ENCODE measurements at regions not wholly inside any gene's neighbourhood (a gene's known extent, or its start where the extent isn't known, plus 50 kb on each side); places are given as distances from the start of the nearest gene placed in this dataset.

DNA sequence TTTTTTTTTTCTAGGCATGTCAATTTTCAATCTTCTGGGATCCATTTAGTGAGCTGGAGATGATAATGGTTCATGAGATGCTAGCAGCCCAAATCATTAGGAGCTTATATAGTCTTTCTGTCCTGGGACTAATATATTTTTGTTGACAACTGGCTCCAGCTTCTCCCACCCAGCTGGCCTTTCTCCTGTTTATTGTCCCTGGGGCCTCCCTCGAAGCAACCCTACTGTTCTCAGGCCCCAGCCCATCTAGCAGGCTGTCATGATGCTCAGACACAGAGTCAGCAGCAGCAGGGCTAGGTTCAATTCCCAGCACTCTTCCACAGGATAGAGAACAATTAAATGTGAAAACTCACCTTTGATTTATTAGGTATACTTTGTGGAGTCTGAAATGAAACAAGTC is 127.6 kb upstream of the MID1 start:
- H3K36me3 ChIP-seq (ENCODE audit: insufficient read depth, low read length): no peaks in the 10 kb centered on the region

DNA sequence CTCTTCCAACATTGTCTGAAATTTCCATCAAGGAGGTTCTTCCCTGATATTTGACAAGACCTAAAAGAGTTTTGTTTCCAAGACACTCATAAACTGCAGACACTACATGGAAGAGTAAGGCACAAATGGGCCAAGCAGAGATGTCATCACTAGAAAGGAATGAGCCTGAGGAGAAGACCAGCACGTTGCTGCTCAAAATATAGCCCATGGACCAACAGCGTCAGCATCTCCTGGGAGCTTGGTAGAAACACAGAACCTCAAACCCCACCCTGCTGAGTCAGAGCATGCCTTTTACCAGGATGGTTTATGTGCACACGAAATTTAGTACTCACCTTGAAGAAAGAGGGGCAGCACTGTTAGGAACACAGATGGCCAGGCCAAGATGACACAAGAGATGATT is 128.7 kb upstream of the MID1 start:
- H3K36me3 ChIP-seq (ENCODE audit: insufficient read depth, low read length): no peaks in the 10 kb centered on the region
- no peak overlapping the region for H3K4me3 ChIP-seq (ENCODE audit: low read length, poor library complexity, severe bottlenecking)
- H3K4me1 ChIP-seq (ENCODE audit: insufficient read depth, low read length, poor library complexity, severe bottlenecking): no peaks in the 10 kb centered on the region
- TF ChIP-seq, protein P1, sequence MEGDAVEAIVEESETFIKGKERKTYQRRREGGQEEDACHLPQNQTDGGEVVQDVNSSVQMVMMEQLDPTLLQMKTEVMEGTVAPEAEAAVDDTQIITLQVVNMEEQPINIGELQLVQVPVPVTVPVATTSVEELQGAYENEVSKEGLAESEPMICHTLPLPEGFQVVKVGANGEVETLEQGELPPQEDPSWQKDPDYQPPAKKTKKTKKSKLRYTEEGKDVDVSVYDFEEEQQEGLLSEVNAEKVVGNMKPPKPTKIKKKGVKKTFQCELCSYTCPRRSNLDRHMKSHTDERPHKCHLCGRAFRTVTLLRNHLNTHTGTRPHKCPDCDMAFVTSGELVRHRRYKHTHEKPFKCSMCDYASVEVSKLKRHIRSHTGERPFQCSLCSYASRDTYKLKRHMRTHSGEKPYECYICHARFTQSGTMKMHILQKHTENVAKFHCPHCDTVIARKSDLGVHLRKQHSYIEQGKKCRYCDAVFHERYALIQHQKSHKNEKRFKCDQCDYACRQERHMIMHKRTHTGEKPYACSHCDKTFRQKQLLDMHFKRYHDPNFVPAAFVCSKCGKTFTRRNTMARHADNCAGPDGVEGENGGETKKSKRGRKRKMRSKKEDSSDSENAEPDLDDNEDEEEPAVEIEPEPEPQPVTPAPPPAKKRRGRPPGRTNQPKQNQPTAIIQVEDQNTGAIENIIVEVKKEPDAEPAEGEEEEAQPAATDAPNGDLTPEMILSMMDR (conservative IDR thresholded peaks at IDR 0.05; ENCODE audit: low read length): no peak
- no peak for TF ChIP-seq EZH2phosphoT487 (IDR thresholded peaks at IDR 0.05; ENCODE audit: borderline replicate concordance)
- no peaks in the 10 kb centered on the region for H3K27me3 ChIP-seq (ENCODE audit: insufficient read depth, low read length, poor library complexity, severe bottlenecking)
- H2AFZ ChIP-seq (ENCODE audit: low read length): no peak overlapping the region
- no peaks in the 10 kb centered on the region for H3F3A ChIP-seq (ENCODE audit: low read depth)
- no peak overlapping the region for H3K9ac ChIP-seq (ENCODE audit: low read depth, low read length, poor library complexity, severe bottlenecking)
- no peaks in the 10 kb centered on the region for H3K79me2 ChIP-seq (ENCODE audit: insufficient read depth, low read length)
- H3K9me2 ChIP-seq (replicated peaks; ENCODE audit: low read depth, low read length): no peaks in the 10 kb centered on the region
- H4K20me1 ChIP-seq (ENCODE audit: insufficient read depth, low read length, poor library complexity, severe bottlenecking): no peaks in the 10 kb centered on the region
- H3K9me3 ChIP-seq (ENCODE audit: insufficient read depth, low read depth, low read length): no peaks in the 10 kb centered on the region
- no peak overlapping the region for H3K4me2 ChIP-seq (ENCODE audit: low read depth, low read length, poor library complexity, severe bottlenecking)

More for the DNA sequence above, 127.6 kb upstream of the MID1 start:
- Histone ChIP-seq H3K27me3 (ENCODE audit: insufficient read depth, low read length, poor library complexity, severe bottlenecking) (no peaks in the 10 kb centered on the region), H3K4me1 (ENCODE audit: insufficient read depth, low read length, poor library complexity, severe bottlenecking) (no peaks in the 10 kb centered on the region), H3F3A (ENCODE audit: low read depth) (no peaks in the 10 kb centered on the region), H2AFZ (ENCODE audit: low read length) (no peak overlapping the region), H3K4me3 (ENCODE audit: low read length, poor library complexity, severe bottlenecking) (no peak overlapping the region), H4K20me1 (ENCODE audit: insufficient read depth, low read length, poor library complexity, severe bottlenecking) (no peaks in the 10 kb centered on the region), H3K4me2 (ENCODE audit: low read depth, low read length, poor library complexity, severe bottlenecking) (no peak overlapping the region), H3K9ac (ENCODE audit: low read depth, low read length, poor library complexity, severe bottlenecking) (no peak overlapping the region), H3K79me2 (ENCODE audit: insufficient read depth, low read length) (no peaks in the 10 kb centered on the region), H3K9me2 (replicated peaks; ENCODE audit: low read depth, low read length) (no peaks in the 10 kb centered on the region), H3K9me3 (ENCODE audit: insufficient read depth, low read depth, low read length) (no peaks in the 10 kb centered on the region)
- TF ChIP-seq EZH2phosphoT487 (IDR thresholded peaks at IDR 0.05; ENCODE audit: borderline replicate concordance): no peak
- TF ChIP-seq, protein P1 (conservative IDR thresholded peaks at IDR 0.05; ENCODE audit: low read length): no peak

DNA sequence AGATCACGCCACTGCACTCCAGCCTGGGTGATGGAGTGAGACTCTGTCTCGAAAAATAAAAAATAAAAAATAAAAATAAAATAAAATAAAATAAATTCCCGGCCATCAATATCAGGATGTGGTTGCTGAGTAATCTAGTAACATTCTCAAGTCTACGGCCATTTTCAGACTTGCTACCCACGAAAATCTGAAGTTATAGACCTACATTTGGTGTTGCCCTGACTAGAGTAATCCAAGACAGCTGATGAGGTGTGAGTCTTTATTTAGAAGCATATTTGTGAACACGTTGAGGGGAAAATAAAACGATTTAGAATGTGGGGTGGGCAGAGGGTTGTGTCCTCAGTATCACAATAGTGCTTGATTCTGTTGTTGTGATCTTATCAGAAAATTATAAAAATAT is 130.2 kb upstream of the MID1 start:
- no peaks in the 10 kb centered on the region for H3K27me3 ChIP-seq (ENCODE audit: insufficient read depth, low read length, poor library complexity, severe bottlenecking)
- no peak overlapping the region for H3K9ac ChIP-seq (ENCODE audit: low read depth, low read length, poor library complexity, severe bottlenecking)
- H3K79me2 ChIP-seq (ENCODE audit: insufficient read depth, low read length): no peaks in the 10 kb centered on the region
- no peaks in the 10 kb centered on the region for H4K20me1 ChIP-seq (ENCODE audit: insufficient read depth, low read length, poor library complexity, severe bottlenecking)
- no peaks in the 10 kb centered on the region for H3K9me2 ChIP-seq (replicated peaks; ENCODE audit: low read depth, low read length)
- H2AFZ ChIP-seq (ENCODE audit: low read length): no peak overlapping the region
- H3K4me1 ChIP-seq (ENCODE audit: insufficient read depth, low read length, poor library complexity, severe bottlenecking): no peaks in the 10 kb centered on the region
- no peaks in the 10 kb centered on the region for H3F3A ChIP-seq (ENCODE audit: low read depth)
- TF ChIP-seq, protein P1 (conservative IDR thresholded peaks at IDR 0.05; ENCODE audit: low read length): no peak
- no peak for TF ChIP-seq EZH2phosphoT487 (IDR thresholded peaks at IDR 0.05; ENCODE audit: borderline replicate concordance)
- no peaks in the 10 kb centered on the region for H3K36me3 ChIP-seq (ENCODE audit: insufficient read depth, low read length)
- no peaks in the 10 kb centered on the region for H3K9me3 ChIP-seq (ENCODE audit: insufficient read depth, low read depth, low read length)
- H3K4me3 ChIP-seq (ENCODE audit: low read length, poor library complexity, severe bottlenecking): no peak overlapping the region
- H3K4me2 ChIP-seq (ENCODE audit: low read depth, low read length, poor library complexity, severe bottlenecking): no peak overlapping the region
